Urinary bladder (tissue), 3 donors: ENCODE measurements at regions not wholly inside any gene's neighbourhood (a gene's known extent, or its start where the extent isn't known, plus 50 kb on each side); places are given as distances from the start of the nearest gene placed in this dataset.

Experiments used
- DNase-seq: peaks from one replicate; pipeline ENCODE4 v3.0.0-alpha.2; 2015; ENCODE audit errors: extremely low spot score
- H3K27ac ChIP-seq: one replicate; pipeline ENCODE4 v1.5.1; 2013; ENCODE audit warnings: low read depth, mild to moderate bottlenecking, moderate library complexity
- H3K36me3 ChIP-seq: one replicate; pipeline ENCODE4 v1.6.1; 2013; ENCODE audit warnings: mild to moderate bottlenecking, moderate library complexity; ENCODE audit not compliant: insufficient read depth
- H3K4me1 ChIP-seq: one replicate; pipeline ENCODE4 v1.6.1; 2013; ENCODE audit warnings: mild to moderate bottlenecking, moderate library complexity; ENCODE audit not compliant: insufficient read depth
- H3K4me3 ChIP-seq: one replicate; pipeline ENCODE4 v1.5.1; 2013; ENCODE audit warnings: low read depth, low read length
- WGBS: extraction: QIAGEN DNeasy Blood & Tissue Kit; methylation state at CpG from one replicate; pipeline ENCODE4 v1.1.7; 2013; 5-methylcytosine and 5-hydroxymethylcytosine counted together
- donor health status: healthy with polysubstance abuse.
- donor health status: healthy.

GRCh38 chr10:8499752-8500390 lies 445.4 kb downstream of the GATA3 start:
- DNase-seq, result no peak
- Histone ChIP-seq H3K36me3 (no peaks in the 10 kb centered on the region), H3K4me1 (no peaks in the 10 kb centered on the region), H3K4me3 (no peak overlapping the region), H3K27ac (no peak overlapping the region)

GRCh38 chr10:8502573-8502972 lies 448.1 kb downstream of the GATA3 start:
- WGBS, result 62% methylated on average over 5 of the region's 5 CpGs
- no peak overlapping the region for H3K4me3 ChIP-seq
- H3K36me3 ChIP-seq, result no peaks in the 10 kb centered on the region
- no peak for DNase-seq
- no peak overlapping the region for H3K27ac ChIP-seq
- no peaks in the 10 kb centered on the region for H3K4me1 ChIP-seq

- no peaks in the 10 kb centered on the region for H3K36me3 ChIP-seq
- DNase-seq, result no peak
- H3K4me1 ChIP-seq, result no peaks in the 10 kb centered on the region
- no peak overlapping the region for H3K27ac ChIP-seq
- no peak overlapping the region for H3K4me3 ChIP-seq
- 36% methylated on average over 10 of the region's 10 CpGs for WGBS
Measured at GRCh38 chr10:8504499-8504898, 450.0 kb downstream of the GATA3 start.

- 73% methylated on average over 3 of the region's 3 CpGs for WGBS
- DNase-seq, result no peak
- H3K27ac ChIP-seq, result no peak overlapping the region
- no peaks in the 10 kb centered on the region for H3K36me3 ChIP-seq
- H3K4me3 ChIP-seq, result no peak overlapping the region
- H3K4me1 ChIP-seq, result no peaks in the 10 kb centered on the region
Measured at GRCh38 chr10:8507156-8507555, 452.7 kb downstream of the GATA3 start.

GRCh38 chr10:8508882-8509281 lies 454.4 kb downstream of the GATA3 start:
- no peak for DNase-seq
- 78% methylated on average over 2 of the region's 2 CpGs for WGBS
- Histone ChIP-seq H3K4me3 (no peak overlapping the region), H3K27ac (no peak overlapping the region), H3K4me1 (no peaks in the 10 kb centered on the region), H3K36me3 (no peaks in the 10 kb centered on the region)

GRCh38 chr10:8510471-8510870 lies 456.0 kb downstream of the GATA3 start:
- WGBS, result 87% methylated on average over 1 of the region's 1 CpG
- no peak overlapping the region for H3K27ac ChIP-seq
- H3K36me3 ChIP-seq, result no peaks in the 10 kb centered on the region
- H3K4me1 ChIP-seq, result no peaks in the 10 kb centered on the region
- DNase-seq, result no peak
- H3K4me3 ChIP-seq, result no peak overlapping the region

- no peak overlapping the region for H3K4me3 ChIP-seq
- no peaks in the 10 kb centered on the region for H3K36me3 ChIP-seq
- 71% methylated on average over 4 of the region's 4 CpGs for WGBS
- DNase-seq, result no peak
- no peaks in the 10 kb centered on the region for H3K4me1 ChIP-seq
- H3K27ac ChIP-seq, result no peak overlapping the region
Measured at GRCh38 chr10:8511026-8511425, 456.5 kb downstream of the GATA3 start.

- DNase-seq, result no peak
- Histone ChIP-seq H3K27ac (no peak overlapping the region), H3K4me1 (peaks cover 2% of the 10 kb centered on the region), H3K4me3 (no peak overlapping the region), H3K36me3 (no peaks in the 10 kb centered on the region)
- WGBS, result 89% methylated on average over 41 of the region's 41 CpGs
Measured at GRCh38 chr10:8513155-8514147, 459.0 kb downstream of the GATA3 start.

- 89% methylated on average over 2 of the region's 2 CpGs for WGBS
- no peak overlapping the region for H3K4me3 ChIP-seq
- no peak overlapping the region for H3K27ac ChIP-seq
- peaks cover 2% of the 10 kb centered on the region for H3K4me1 ChIP-seq
- H3K36me3 ChIP-seq, result no peaks in the 10 kb centered on the region
- DNase-seq, result no peak
Measured at GRCh38 chr10:8520382-8520781, 465.9 kb downstream of the GATA3 start.

GRCh38 chr10:8527773-8528172 lies 473.3 kb downstream of the GATA3 start:
- Histone ChIP-seq H3K4me3 (no peak overlapping the region), H3K4me1 (no peaks in the 10 kb centered on the region), H3K36me3 (no peaks in the 10 kb centered on the region), H3K27ac (no peak overlapping the region)
- 93% methylated on average over 3 of the region's 3 CpGs for WGBS
- DNase-seq, result no peak

- Histone ChIP-seq H3K4me1 (no peaks in the 10 kb centered on the region), H3K27ac (no peak overlapping the region), H3K36me3 (no peaks in the 10 kb centered on the region), H3K4me3 (no peak overlapping the region)
- DNase-seq, result no peak
- WGBS, result 83% methylated on average over 8 of the region's 8 CpGs
Measured at GRCh38 chr10:8531116-8531515, 476.6 kb downstream of the GATA3 start.

- no peak for DNase-seq
- no peaks in the 10 kb centered on the region for H3K4me1 ChIP-seq
Measured at GRCh38 chr10:8532647-8533046, 478.2 kb downstream of the GATA3 start.

GRCh38 chr10:8533462-8533861 lies 479.0 kb downstream of the GATA3 start:
- no peak overlapping the region for H3K4me3 ChIP-seq
- DNase-seq, result no peak
- 78% methylated on average over 12 of the region's 12 CpGs for WGBS
- no peaks in the 10 kb centered on the region for H3K4me1 ChIP-seq
- H3K36me3 ChIP-seq, result no peaks in the 10 kb centered on the region
- no peak overlapping the region for H3K27ac ChIP-seq

More at GRCh38 chr10:8532647-8533046, 478.2 kb downstream of the GATA3 start:
- Histone ChIP-seq H3K4me3 (no peak overlapping the region), H3K36me3 (no peaks in the 10 kb centered on the region), H3K27ac (no peak overlapping the region)

GRCh38 chr10:8534096-8534495 lies 479.6 kb downstream of the GATA3 start:
- Histone ChIP-seq H3K36me3 (no peaks in the 10 kb centered on the region), H3K4me1 (no peaks in the 10 kb centered on the region), H3K27ac (no peak overlapping the region), H3K4me3 (no peak overlapping the region)
- peak; percentile 20 for DNase-seq
- 29% methylated on average over 6 of the region's 6 CpGs for WGBS
